GM23338 (cell line): ENCODE measurements at regions not wholly inside any gene's neighbourhood (a gene's known extent, or its start where the extent isn't known, plus 50 kb on each side); places are given as distances from the start of the nearest gene placed in this dataset.
"Not testable (repeated sequence)": the region's sequence is repeated elsewhere in the genome, so short reads cannot be mapped to it uniquely, and the experiment has no call there.

ENCODE experiments used
- CREB1 ChIP-seq: fragments of 250-450 bp; sonication (Bioruptor Pico); IDR thresholded peaks from 2 replicates; pipeline ENCODE4 v1.5.0; 2020; ENCODE audit warnings: low read depth, mild to moderate bottlenecking, moderate library complexity
- CTCF ChIP-seq, 2 experiments: fragments of 200-600 bp in 1 of 2; sonication (generic) in 1 of 2; conservative IDR thresholded peaks; 2 replicates each; pipeline versions ENCODE4 v1.5.1 to v1.6.1; 2016 to 2017; ENCODE audit warnings: antibody characterized with exemption in 2 of 2, low read depth in 2 of 2, mild to moderate bottlenecking in 2 of 2, moderate library complexity in 1 of 2
- ETS1 ChIP-seq: IDR thresholded peaks from 2 replicates; pipeline ENCODE4 v1.6.1; 2016; ENCODE audit warnings: antibody characterized with exemption
- EZH2 ChIP-seq: fragments of 200-600 bp; sonication (generic); IDR thresholded peaks from one replicate; pipeline ENCODE4 v1.8.0; 2017; ENCODE audit warnings: antibody characterized with exemption, mild to moderate bottlenecking, low read depth; ENCODE audit not compliant: unreplicated experiment
- EZH2phosphoT487 ChIP-seq: fragments of 200-600 bp; sonication (generic); IDR thresholded peaks from one replicate; pipeline ENCODE4 v1.8.1; 2018; ENCODE audit warnings: antibody characterized with exemption; ENCODE audit not compliant: unreplicated experiment
- JUNB ChIP-seq: IDR thresholded peaks from one replicate; pipeline ENCODE4 v1.6.1; 2016; ENCODE audit warnings: antibody characterized with exemption; ENCODE audit not compliant: unreplicated experiment
- POLR2AphosphoS5 ChIP-seq: IDR thresholded peaks from 2 replicates; pipeline ENCODE4 v1.6.1; 2016; ENCODE audit warnings: antibody characterized with exemption, low read depth

- not testable (repeated sequence) for TF ChIP-seq CTCF (conservative IDR thresholded peaks at IDR 0.05; ENCODE audit: low read depth in 2 of 2); CREB1 (CRISPR knock-in tag); POLR2AphosphoS5; ETS1; EZH2phosphoT487; JUNB; EZH2
These were observed 113.1 kb upstream of the NEK6 start for GRCh38 chr9:124144561-124145123.
